PFSK-1 (cell line): ENCODE measurements at regions not wholly inside any gene's neighbourhood (a gene's known extent, or its start where the extent isn't known, plus 50 kb on each side); places are given as distances from the start of the nearest gene placed in this dataset.

Experiments used
- POLR2AphosphoS5 ChIP-seq: IDR thresholded peaks from 2 replicates; pipeline ENCODE4 v1.6.1; 2012; ENCODE audit warnings: low read depth, mild to moderate bottlenecking, control low read depth, low read length, moderate library complexity
- REST ChIP-seq, 2 experiments: IDR thresholded peaks; 2 replicates each; pipeline versions ENCODE4 v1.6.1 to v1.8.0; 2011 to 2012; ENCODE audit warnings: low read depth in 2 of 2, low read length in 2 of 2, control low read depth in 1 of 2, inconsistent platforms in 1 of 2, mild to moderate bottlenecking in 1 of 2, moderate library complexity in 1 of 2; ENCODE audit not compliant: insufficient read depth in 1 of 2
- SIN3A ChIP-seq: IDR thresholded peaks from 2 replicates; pipeline ENCODE4 v1.6.1; 2012; ENCODE audit warnings: mild to moderate bottlenecking, low read length, moderate library complexity, borderline replicate concordance; ENCODE audit not compliant: insufficient read depth

GRCh38 chr9:115313545-115313944, 195.6 kb upstream of the TNC start:
- TF ChIP-seq POLR2AphosphoS5 = no peak
- no peak for TF ChIP-seq SIN3A
- TF ChIP-seq REST (IDR thresholded peaks at IDR 0.05; ENCODE audit: insufficient read depth in 1 of 2, low read depth in 2 of 2, low read length in 2 of 2) = no peak
